Endothelial cell of umbilical vein (primary cell): ENCODE measurements at regions not wholly inside any gene's neighbourhood (a gene's known extent, or its start where the extent isn't known, plus 50 kb on each side); places are given as distances from the start of the nearest gene placed in this dataset.

Experiments used
- BruUV-seq: library from RNA; stranded (reverse); fragments of 400-500 nt; replicated peaks from 2 replicates; lab custom pipeline; 2021; lab: Mats Ljungman, UMichigan
- CTCF ChIA-PET: fragments of 300-600, 350-600 bp; sonication (Branson Sonifier 250); formaldehyde crosslinking; loops from one replicate; lab custom pipeline; 2021; ENCODE audit warnings: antibody characterized with exemption, inconsistent platforms; lab: Charles Lee
- POLR2A ChIA-PET: fragments of 300-600, 350-600 bp; sonication (Branson Sonifier 250); formaldehyde crosslinking; loops from one replicate; lab custom pipeline; 2021; ENCODE audit warnings: antibody characterized with exemption, inconsistent platforms; lab: Charles Lee
- DNase-seq: peaks from one replicate; pipeline ENCODE4 v3.0.0-alpha.2; 2011; ENCODE audit warnings: low read depth, low spot score
- FAIRE-seq: peaks from 2 replicates; lab custom pipeline; 2011; peaks lifted over from hg19 to GRCh38; lab: Jason Lieb, UNC
- H2AFZ ChIP-seq: 2 replicates; pipeline ENCODE4 v1.6.0; 2012; ENCODE audit warnings: low read depth, low read length, control low read depth, inconsistent platforms
- H3K27ac ChIP-seq: 2 replicates; pipeline ENCODE4 v1.5.1; 2011; ENCODE audit warnings: low read depth, mild to moderate bottlenecking, control low read depth, low read length, moderate library complexity; ENCODE audit not compliant: insufficient read depth
- H3K27me3 ChIP-seq, 2 experiments: 2 replicates each; pipeline versions ENCODE4 v1.6.0 to v1.6.1; 2011; ENCODE audit warnings: low read length in 2 of 2, mixed read lengths in 1 of 2; ENCODE audit not compliant: control insufficient read depth in 2 of 2, insufficient read depth in 2 of 2
- H3K36me3 ChIP-seq, 2 experiments: 2 replicates in 1 of 2; 3 replicates in 1 of 2; pipeline ENCODE4 v1.5.1; 2011; ENCODE audit warnings: low read length in 2 of 2, mild to moderate bottlenecking in 1 of 2, moderate library complexity in 1 of 2; ENCODE audit not compliant: control insufficient read depth in 2 of 2, insufficient read depth in 2 of 2; ENCODE audit errors: extremely low read depth in 1 of 2
- H3K4me1 ChIP-seq: 3 replicates; pipeline ENCODE4 v1.5.1; 2011; ENCODE audit warnings: mild to moderate bottlenecking, low read length; ENCODE audit not compliant: control insufficient read depth, insufficient read depth; ENCODE audit errors: extremely low read depth
- H3K4me2 ChIP-seq: 2 replicates; pipeline ENCODE4 v1.6.1; 2011; ENCODE audit warnings: low read length, control low read depth, mixed read lengths; ENCODE audit not compliant: insufficient read depth
- H3K4me3 ChIP-seq, 3 experiments: fragments of 200-600 bp in 1 of 3; sonication (generic), shearing (Covaris generic) in 1 of 3; replicated peaks in 1 of 3; 2 replicates each; pipeline ENCODE4 v1.5.1; 2011 to 2016; ENCODE audit warnings: control low read depth in 3 of 3, low read length in 3 of 3, mild to moderate bottlenecking in 2 of 3, inconsistent platforms in 1 of 3, low read depth in 1 of 3, moderate library complexity in 1 of 3; ENCODE audit not compliant: insufficient read depth in 1 of 3
- H3K79me2 ChIP-seq: 2 replicates; pipeline ENCODE4 v1.6.0; 2012; ENCODE audit warnings: low read length, inconsistent platforms; ENCODE audit not compliant: control insufficient read depth, insufficient read depth
- H3K9ac ChIP-seq: replicated peaks from 2 replicates; pipeline ENCODE3; 2011; ENCODE audit warnings: low read length, control low read depth; ENCODE audit not compliant: insufficient read depth; ENCODE audit errors: extremely low read depth
- H3K9me1 ChIP-seq: replicated peaks from 3 replicates; pipeline ENCODE4 v1.6.0; 2011; ENCODE audit warnings: mild to moderate bottlenecking, low read length; ENCODE audit not compliant: control insufficient read depth, insufficient read depth; ENCODE audit errors: extremely low read depth
- H3K9me3 ChIP-seq: replicated peaks from 2 replicates; pipeline ENCODE4 v1.5.1; 2012; ENCODE audit warnings: low read length, inconsistent platforms; ENCODE audit not compliant: control insufficient read depth, insufficient read depth
- H4K20me1 ChIP-seq: replicated peaks from 2 replicates; pipeline ENCODE3; 2011; ENCODE audit warnings: mild to moderate bottlenecking, low read length; ENCODE audit not compliant: control insufficient read depth, insufficient read depth; ENCODE audit errors: extremely low read depth
- EZH2 ChIP-seq: IDR thresholded peaks from 2 replicates; pipeline ENCODE4 v1.6.1; 2012; ENCODE audit warnings: borderline replicate concordance, low read depth, mild to moderate bottlenecking, moderate library complexity, low read length, inconsistent platforms; ENCODE audit not compliant: severe bottlenecking
- FOS ChIP-seq: IDR thresholded peaks from 2 replicates; pipeline ENCODE4 v1.6.1; 2011; ENCODE audit warnings: mild to moderate bottlenecking, low read length, moderate library complexity, borderline replicate concordance; ENCODE audit not compliant: insufficient read depth
- GATA2 ChIP-seq: IDR thresholded peaks from 2 replicates; pipeline ENCODE4 v1.7.0; 2011; ENCODE audit warnings: low read depth, mild to moderate bottlenecking, moderate library complexity, mixed read lengths, low read length; ENCODE audit not compliant: insufficient read length, insufficient read depth
- JUN ChIP-seq: IDR thresholded peaks from 2 replicates; pipeline ENCODE4 v1.6.1; 2011; ENCODE audit warnings: borderline replicate concordance, low read depth; ENCODE audit not compliant: insufficient read length, insufficient read depth
- MYC ChIP-seq: IDR thresholded peaks from one replicate; pipeline ENCODE4 v1.6.1; 2011; ENCODE audit warnings: mild to moderate bottlenecking, low read depth, low read length
- POLR2A ChIP-seq: IDR thresholded peaks from 2 replicates; pipeline ENCODE4 v1.6.1; 2012; ENCODE audit warnings: low read depth, mild to moderate bottlenecking, control low read depth, low read length
- POLR2AphosphoS5 ChIP-seq: IDR thresholded peaks from 2 replicates; pipeline ENCODE4 v1.6.1; 2012; ENCODE audit warnings: low read depth, mild to moderate bottlenecking, control low read depth, low read length, moderate library complexity; ENCODE audit not compliant: insufficient read depth
- dilution Hi-C: fragments of 300-500 bp; cut with MboI; formaldehyde crosslinking; loops from one replicate; pipeline ENCODE4 v1.15.0; 2019; ENCODE audit warnings: low sequenced_read_pairs; ENCODE audit not compliant: extremely low pct_ligation_motif_present
- intact Hi-C: fragments of 100-400 bp; cut with micrococcal nuclease; formaldehyde crosslinking; loops from one replicate; pipeline ENCODE4 v1.10.0; 2022
- TF ChIP-seq, protein P1 (sequence below): IDR thresholded peaks from 2 replicates; pipeline ENCODE4 v1.6.1; 2011; ENCODE audit not compliant: insufficient read depth, insufficient read length
- TF ChIP-seq, protein P2 (sequence below), 2 donors: IDR thresholded peaks; 1 replicate in 1 of 2; 2 replicates in 1 of 2; pipeline ENCODE4 v1.5.1; 2011; ENCODE audit warnings: low read length in 2 of 2, mild to moderate bottlenecking in 2 of 2, moderate library complexity in 2 of 2, control low read depth in 1 of 2, inconsistent platforms in 1 of 2, low read depth in 1 of 2; ENCODE audit not compliant: insufficient read depth in 1 of 2; ENCODE audit errors: extremely low read depth in 1 of 2

DNA sequence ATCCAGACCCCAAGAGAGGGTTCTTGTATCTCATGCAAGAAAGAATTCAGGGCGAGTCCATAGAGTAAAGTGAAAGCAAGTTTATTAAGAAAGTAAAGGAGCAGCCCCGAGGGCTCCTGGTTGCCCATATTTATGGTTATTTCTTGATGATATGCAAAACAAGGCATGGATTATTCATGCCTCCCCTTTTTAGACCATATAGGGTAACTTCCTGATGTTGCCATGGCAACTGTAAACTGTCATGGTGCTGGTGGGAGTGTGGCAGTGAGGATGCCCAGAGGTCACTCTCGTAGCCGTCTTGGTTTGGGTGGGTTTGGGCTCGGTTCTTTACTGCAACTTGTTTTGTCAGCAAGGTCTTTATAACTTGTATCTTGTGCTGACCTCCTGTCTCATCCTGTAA, 750.2 kb upstream of the FANCL start:
- no peak for DNase-seq
- Histone ChIP-seq H3K9me1 (no peaks in the 10 kb centered on the region), H3K36me3 (no peaks in the 10 kb centered on the region), H3K4me3 (no peak overlapping the region), H3K27me3 (no peaks in the 10 kb centered on the region), H4K20me1 (no peaks in the 10 kb centered on the region), H3K79me2 (no peaks in the 10 kb centered on the region), H2AFZ (no peak overlapping the region), H3K4me2 (no peak overlapping the region), H3K9me3 (no peaks in the 10 kb centered on the region), H3K27ac (no peak overlapping the region), H3K9ac (no peak overlapping the region), H3K4me1 (no peaks in the 10 kb centered on the region)
- dilution Hi-C loops = no loop called here
- TF ChIP-seq FOS (no peak), POLR2AphosphoS5 (no peak), POLR2A (no peak), JUN (no peak), GATA2 (no peak), MYC (no peak), EZH2 (no peak)
- TF ChIP-seq, protein P1, sequence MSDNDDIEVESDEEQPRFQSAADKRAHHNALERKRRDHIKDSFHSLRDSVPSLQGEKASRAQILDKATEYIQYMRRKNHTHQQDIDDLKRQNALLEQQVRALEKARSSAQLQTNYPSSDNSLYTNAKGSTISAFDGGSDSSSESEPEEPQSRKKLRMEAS = no peak
- TF ChIP-seq, protein P2, sequence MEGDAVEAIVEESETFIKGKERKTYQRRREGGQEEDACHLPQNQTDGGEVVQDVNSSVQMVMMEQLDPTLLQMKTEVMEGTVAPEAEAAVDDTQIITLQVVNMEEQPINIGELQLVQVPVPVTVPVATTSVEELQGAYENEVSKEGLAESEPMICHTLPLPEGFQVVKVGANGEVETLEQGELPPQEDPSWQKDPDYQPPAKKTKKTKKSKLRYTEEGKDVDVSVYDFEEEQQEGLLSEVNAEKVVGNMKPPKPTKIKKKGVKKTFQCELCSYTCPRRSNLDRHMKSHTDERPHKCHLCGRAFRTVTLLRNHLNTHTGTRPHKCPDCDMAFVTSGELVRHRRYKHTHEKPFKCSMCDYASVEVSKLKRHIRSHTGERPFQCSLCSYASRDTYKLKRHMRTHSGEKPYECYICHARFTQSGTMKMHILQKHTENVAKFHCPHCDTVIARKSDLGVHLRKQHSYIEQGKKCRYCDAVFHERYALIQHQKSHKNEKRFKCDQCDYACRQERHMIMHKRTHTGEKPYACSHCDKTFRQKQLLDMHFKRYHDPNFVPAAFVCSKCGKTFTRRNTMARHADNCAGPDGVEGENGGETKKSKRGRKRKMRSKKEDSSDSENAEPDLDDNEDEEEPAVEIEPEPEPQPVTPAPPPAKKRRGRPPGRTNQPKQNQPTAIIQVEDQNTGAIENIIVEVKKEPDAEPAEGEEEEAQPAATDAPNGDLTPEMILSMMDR (IDR thresholded peaks at IDR 0.05; ENCODE audit: extremely low read depth in 1 of 2, insufficient read depth in 1 of 2, low read depth in 1 of 2, low read length in 2 of 2) = no peak
- no TSS peak for BruUV-seq
- intact Hi-C loops = no loop called here
- CTCF ChIA-PET = no interaction called here
- no peak for FAIRE-seq
- POLR2A ChIA-PET = no interaction called here
